Caco-2 (cell line): ENCODE measurements at regions not wholly inside any gene's neighbourhood (a gene's known extent, or its start where the extent isn't known, plus 50 kb on each side); places are given as distances from the start of the nearest gene placed in this dataset.

ENCODE experiments used
- BruUV-seq: library from RNA; stranded (reverse); fragments of 400-500 nt; replicated peaks from 2 replicates; lab custom pipeline; 2021; lab: Mats Ljungman, UMichigan
- CTCF ChIA-PET: fragments of 300-600 bp; sonication (Branson Sonifier 250); formaldehyde crosslinking; loops from one replicate; lab custom pipeline; 2022; ENCODE audit warnings: antibody characterized with exemption; lab: Charles Lee
- POLR2A ChIA-PET: fragments of 300-600 bp; sonication (Branson Sonifier 250); formaldehyde crosslinking; loops from one replicate; lab custom pipeline; 2022; ENCODE audit warnings: antibody characterized with exemption; lab: Charles Lee
- DNase-seq, 2 experiments: peaks; one replicate each; pipeline versions ENCODE4 v3.0.0 to v3.0.0-alpha.2; 2020 to 2022
- H3K27me3 ChIP-seq: replicated peaks from 2 replicates; pipeline ENCODE4 v1.6.0; 2011; ENCODE audit warnings: low read length; ENCODE audit not compliant: control insufficient read depth, insufficient read depth
- H3K36me3 ChIP-seq: 2 replicates; pipeline ENCODE4 v1.5.1; 2011; ENCODE audit warnings: low read length; ENCODE audit not compliant: control insufficient read depth, insufficient read depth
- H3K4me1 ChIP-seq: fragments of 250-450 bp; sonication (Bioruptor Pico); 2 replicates; pipeline ENCODE4 v1.5.1; 2020; ENCODE audit warnings: mild to moderate bottlenecking
- H3K4me3 ChIP-seq: 2 replicates; pipeline ENCODE4 v1.5.1; 2011; ENCODE audit warnings: low read depth, mild to moderate bottlenecking, control low read depth, low read length
- H3K9me3 ChIP-seq: fragments of 250-450 bp; sonication (Bioruptor Pico); 2 replicates; pipeline ENCODE4 v1.5.1; 2020; ENCODE audit warnings: mild to moderate bottlenecking, moderate library complexity
- H3K27ac Mint-ChIP-seq: one replicate; pipeline ENCODE4 v1.8.0; 2022; ENCODE audit warnings: mixed read lengths; ENCODE audit not compliant: unreplicated experiment
- H3K27me3 Mint-ChIP-seq: one replicate; pipeline ENCODE4 v1.8.0; 2022; ENCODE audit warnings: mixed read lengths; ENCODE audit not compliant: insufficient read depth, unreplicated experiment
- H3K36me3 Mint-ChIP-seq: one replicate; pipeline ENCODE4 v1.8.0; 2022; ENCODE audit warnings: mild to moderate bottlenecking, mixed read lengths; ENCODE audit not compliant: insufficient read depth, unreplicated experiment
- H3K4me1 Mint-ChIP-seq: one replicate; pipeline ENCODE4 v1.8.0; 2022; ENCODE audit warnings: low read depth, mixed read lengths; ENCODE audit not compliant: unreplicated experiment
- H3K4me3 Mint-ChIP-seq: one replicate; pipeline ENCODE4 v1.8.0; 2022; ENCODE audit warnings: mild to moderate bottlenecking, moderate library complexity, mixed read lengths; ENCODE audit not compliant: unreplicated experiment
- H3K9me3 Mint-ChIP-seq: one replicate; pipeline ENCODE4 v1.8.0; 2022; ENCODE audit warnings: mixed read lengths; ENCODE audit not compliant: unreplicated experiment
- CTCF ChIP-seq, 2 experiments: fragments of 200-600 bp in 1 of 2; IDR thresholded peaks; 1 replicate in 1 of 2; 2 replicates in 1 of 2; pipeline versions ENCODE4 v1.5.1 to v1.8.0; 2011 to 2022; ENCODE audit warnings: antibody characterized with exemption in 1 of 2, control low read depth in 1 of 2, inconsistent platforms in 1 of 2, low read depth in 1 of 2, low read length in 1 of 2, mild to moderate bottlenecking in 1 of 2, moderate library complexity in 1 of 2; ENCODE audit not compliant: insufficient read depth in 1 of 2, severe bottlenecking in 1 of 2, unreplicated experiment in 1 of 2
- intact Hi-C: fragments of 100-400 bp; cut with micrococcal nuclease; formaldehyde crosslinking; loops from one replicate; pipeline ENCODE4 v1.10.0; 2022; ENCODE audit not compliant: unreplicated experiment

- H3K27me3 Mint-ChIP-seq = no peaks in the 10 kb centered on the region
- intact Hi-C loops = no loop called here
- no peaks in the 10 kb centered on the region for H3K36me3 Mint-ChIP-seq
- H3K9me3 Mint-ChIP-seq = no peaks in the 10 kb centered on the region
- H3K4me3 ChIP-seq = no peak overlapping the region
- POLR2A ChIA-PET = no interaction called here
- CTCF ChIA-PET = no interaction called here
- H3K9me3 ChIP-seq = no peaks in the 10 kb centered on the region
- H3K4me1 ChIP-seq = no peaks in the 10 kb centered on the region
- no peak overlapping the region for H3K27ac Mint-ChIP-seq
- H3K4me1 Mint-ChIP-seq = no peaks in the 10 kb centered on the region
- no peak for DNase-seq
- TF ChIP-seq CTCF (IDR thresholded peaks at IDR 0.05; ENCODE audit: insufficient read depth in 1 of 2, low read depth in 1 of 2, low read length in 1 of 2, severe bottlenecking in 1 of 2, unreplicated experiment in 1 of 2) = no peak
- no TSS peak for BruUV-seq
- no peaks in the 10 kb centered on the region for H3K36me3 ChIP-seq
- H3K27me3 ChIP-seq = no peaks in the 10 kb centered on the region
- no peak overlapping the region for H3K4me3 Mint-ChIP-seq
Measured at GRCh38 chr4:145320294-145320693, 139.9 kb upstream of the OTUD4 start.

DNA sequence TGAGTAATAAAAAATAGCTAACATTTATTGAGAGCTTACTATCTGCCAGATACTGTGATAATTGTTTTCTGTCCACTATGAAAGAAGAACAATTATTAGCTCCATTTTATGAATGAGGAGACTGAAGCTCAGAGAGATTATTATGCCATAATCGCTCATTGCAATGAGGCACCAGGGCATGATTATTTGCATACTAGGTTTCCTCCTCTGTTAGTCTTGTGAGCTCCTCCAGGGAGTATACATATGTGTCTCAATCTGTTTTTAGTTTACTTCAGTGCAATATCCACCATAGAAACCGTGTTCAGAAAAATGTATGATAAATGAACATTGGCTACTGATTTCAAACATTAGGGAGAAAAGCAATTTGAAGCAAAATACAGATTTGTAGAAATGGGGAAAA is 139.4 kb upstream of the OTUD4 start:
- CTCF ChIA-PET = no interaction called here
- no peak for TF ChIP-seq CTCF (IDR thresholded peaks at IDR 0.05; ENCODE audit: insufficient read depth in 1 of 2, low read depth in 1 of 2, low read length in 1 of 2, severe bottlenecking in 1 of 2, unreplicated experiment in 1 of 2)
- intact Hi-C loops = no loop called here

GRCh38 chr4:145316897-145317574 is 136.6 kb upstream of the OTUD4 start:
- no peak for TF ChIP-seq CTCF (IDR thresholded peaks at IDR 0.05; ENCODE audit: insufficient read depth in 1 of 2, low read depth in 1 of 2, low read length in 1 of 2, severe bottlenecking in 1 of 2, unreplicated experiment in 1 of 2)
- CTCF ChIA-PET = no interaction called here
- DNase-seq = no peak

More for the DNA sequence above, 139.4 kb upstream of the OTUD4 start:
- no peaks in the 10 kb centered on the region for H3K27me3 ChIP-seq
- H3K9me3 Mint-ChIP-seq = no peaks in the 10 kb centered on the region
- no peaks in the 10 kb centered on the region for H3K27me3 Mint-ChIP-seq
- DNase-seq = no peak
- H3K36me3 Mint-ChIP-seq = no peaks in the 10 kb centered on the region
- H3K4me1 Mint-ChIP-seq = no peaks in the 10 kb centered on the region
- BruUV-seq = no TSS peak
- POLR2A ChIA-PET = no interaction called here
- no peak overlapping the region for H3K27ac Mint-ChIP-seq
- H3K4me1 ChIP-seq = no peaks in the 10 kb centered on the region
- no peak overlapping the region for H3K4me3 ChIP-seq
- H3K36me3 ChIP-seq = no peaks in the 10 kb centered on the region
- H3K9me3 ChIP-seq = no peaks in the 10 kb centered on the region
- H3K4me3 Mint-ChIP-seq = no peak overlapping the region

More at GRCh38 chr4:145316897-145317574, 136.6 kb upstream of the OTUD4 start:
- Histone ChIP-seq H3K36me3 (no peaks in the 10 kb centered on the region), H3K27me3 (no peaks in the 10 kb centered on the region), H3K4me1 (no peaks in the 10 kb centered on the region), H3K9me3 (no peaks in the 10 kb centered on the region), H3K4me3 (no peak overlapping the region)
- no peaks in the 10 kb centered on the region for H3K36me3 Mint-ChIP-seq
- intact Hi-C loops = no loop called here
- no peak overlapping the region for H3K27ac Mint-ChIP-seq
- no peaks in the 10 kb centered on the region for H3K4me1 Mint-ChIP-seq
- POLR2A ChIA-PET = no interaction called here
- H3K9me3 Mint-ChIP-seq = no peaks in the 10 kb centered on the region
- no peak overlapping the region for H3K4me3 Mint-ChIP-seq
- no peaks in the 10 kb centered on the region for H3K27me3 Mint-ChIP-seq
- BruUV-seq = no TSS peak
